ENCODE measurements at regions not wholly inside any gene's neighbourhood (a gene's known extent, or its start where the extent isn't known, plus 50 kb on each side); places are given as distances from the start of the nearest gene placed in this dataset.

DNA sequence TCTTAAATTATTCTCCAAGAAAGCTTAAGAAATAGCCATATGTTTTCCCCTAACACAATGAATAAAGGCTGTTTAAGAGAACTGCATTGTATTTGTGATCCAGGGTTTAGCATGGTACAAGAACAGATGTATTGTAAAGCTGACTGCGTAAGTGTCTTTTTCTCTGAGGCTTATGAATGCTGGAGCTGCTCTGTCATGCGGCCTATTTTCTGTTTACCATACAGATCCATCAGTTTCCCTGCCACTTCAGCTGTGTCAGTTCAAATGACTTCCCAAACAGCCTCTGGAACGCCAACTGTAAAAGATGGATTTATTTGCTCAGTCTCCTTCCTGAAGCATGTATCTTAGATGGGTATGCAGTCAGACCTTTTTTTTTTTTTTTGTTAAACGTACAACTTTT is 419.3 kb upstream of the HS3ST5 start:
- TF ChIP-seq RB1 (IDR thresholded peaks at IDR 0.05; ENCODE audit: borderline replicate concordance): no peak
- TF ChIP-seq, protein P1, sequence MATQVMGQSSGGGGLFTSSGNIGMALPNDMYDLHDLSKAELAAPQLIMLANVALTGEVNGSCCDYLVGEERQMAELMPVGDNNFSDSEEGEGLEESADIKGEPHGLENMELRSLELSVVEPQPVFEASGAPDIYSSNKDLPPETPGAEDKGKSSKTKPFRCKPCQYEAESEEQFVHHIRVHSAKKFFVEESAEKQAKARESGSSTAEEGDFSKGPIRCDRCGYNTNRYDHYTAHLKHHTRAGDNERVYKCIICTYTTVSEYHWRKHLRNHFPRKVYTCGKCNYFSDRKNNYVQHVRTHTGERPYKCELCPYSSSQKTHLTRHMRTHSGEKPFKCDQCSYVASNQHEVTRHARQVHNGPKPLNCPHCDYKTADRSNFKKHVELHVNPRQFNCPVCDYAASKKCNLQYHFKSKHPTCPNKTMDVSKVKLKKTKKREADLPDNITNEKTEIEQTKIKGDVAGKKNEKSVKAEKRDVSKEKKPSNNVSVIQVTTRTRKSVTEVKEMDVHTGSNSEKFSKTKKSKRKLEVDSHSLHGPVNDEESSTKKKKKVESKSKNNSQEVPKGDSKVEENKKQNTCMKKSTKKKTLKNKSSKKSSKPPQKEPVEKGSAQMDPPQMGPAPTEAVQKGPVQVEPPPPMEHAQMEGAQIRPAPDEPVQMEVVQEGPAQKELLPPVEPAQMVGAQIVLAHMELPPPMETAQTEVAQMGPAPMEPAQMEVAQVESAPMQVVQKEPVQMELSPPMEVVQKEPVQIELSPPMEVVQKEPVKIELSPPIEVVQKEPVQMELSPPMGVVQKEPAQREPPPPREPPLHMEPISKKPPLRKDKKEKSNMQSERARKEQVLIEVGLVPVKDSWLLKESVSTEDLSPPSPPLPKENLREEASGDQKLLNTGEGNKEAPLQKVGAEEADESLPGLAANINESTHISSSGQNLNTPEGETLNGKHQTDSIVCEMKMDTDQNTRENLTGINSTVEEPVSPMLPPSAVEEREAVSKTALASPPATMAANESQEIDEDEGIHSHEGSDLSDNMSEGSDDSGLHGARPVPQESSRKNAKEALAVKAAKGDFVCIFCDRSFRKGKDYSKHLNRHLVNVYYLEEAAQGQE (IDR thresholded peaks at IDR 0.05; ENCODE audit: low read depth, low read length): no peak
- no peak for TF ChIP-seq RELA (IDR thresholded peaks at IDR 0.05; ENCODE audit: borderline replicate concordance, partially characterized antibody)
- no peak for TF ChIP-seq POLR2AphosphoS5 (IDR thresholded peaks at IDR 0.05; ENCODE audit: low read length)
